ENCODE measurements at regions not wholly inside any gene's neighbourhood (a gene's known extent, or its start where the extent isn't known, plus 50 kb on each side); places are given as distances from the start of the nearest gene placed in this dataset.

DNA sequence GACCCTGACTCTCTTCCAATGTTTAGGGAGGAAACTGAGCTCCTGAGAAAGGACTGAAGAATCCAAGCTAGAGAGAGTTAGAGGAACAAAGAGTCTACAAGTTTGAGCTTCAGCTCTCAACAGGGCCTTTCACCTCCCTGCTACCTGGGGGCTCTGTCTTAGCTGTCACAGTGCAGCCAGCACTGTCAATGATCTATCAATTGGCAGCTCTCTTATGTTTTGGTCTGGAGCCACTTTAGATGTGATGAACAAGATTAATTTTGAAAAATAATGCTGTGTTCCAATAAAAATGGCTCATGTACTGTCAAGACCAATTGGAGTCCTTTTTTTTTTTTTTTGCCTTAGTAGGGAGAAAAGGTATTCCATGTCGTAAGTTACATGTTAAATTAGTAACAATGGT lies 215.8 kb upstream of the TRIB2 start:
- TF ChIP-seq, protein P1, sequence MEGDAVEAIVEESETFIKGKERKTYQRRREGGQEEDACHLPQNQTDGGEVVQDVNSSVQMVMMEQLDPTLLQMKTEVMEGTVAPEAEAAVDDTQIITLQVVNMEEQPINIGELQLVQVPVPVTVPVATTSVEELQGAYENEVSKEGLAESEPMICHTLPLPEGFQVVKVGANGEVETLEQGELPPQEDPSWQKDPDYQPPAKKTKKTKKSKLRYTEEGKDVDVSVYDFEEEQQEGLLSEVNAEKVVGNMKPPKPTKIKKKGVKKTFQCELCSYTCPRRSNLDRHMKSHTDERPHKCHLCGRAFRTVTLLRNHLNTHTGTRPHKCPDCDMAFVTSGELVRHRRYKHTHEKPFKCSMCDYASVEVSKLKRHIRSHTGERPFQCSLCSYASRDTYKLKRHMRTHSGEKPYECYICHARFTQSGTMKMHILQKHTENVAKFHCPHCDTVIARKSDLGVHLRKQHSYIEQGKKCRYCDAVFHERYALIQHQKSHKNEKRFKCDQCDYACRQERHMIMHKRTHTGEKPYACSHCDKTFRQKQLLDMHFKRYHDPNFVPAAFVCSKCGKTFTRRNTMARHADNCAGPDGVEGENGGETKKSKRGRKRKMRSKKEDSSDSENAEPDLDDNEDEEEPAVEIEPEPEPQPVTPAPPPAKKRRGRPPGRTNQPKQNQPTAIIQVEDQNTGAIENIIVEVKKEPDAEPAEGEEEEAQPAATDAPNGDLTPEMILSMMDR (IDR thresholded peaks at IDR 0.05) = no peak
- TF ChIP-seq POLR2A (IDR thresholded peaks at IDR 0.05) = no peak

Measured in right lobe of liver (tissue), 4 donors.